CD4-positive, alpha-beta T cell treated with Interleukin-21 for 1 hour (primary cell): ENCODE measurements at regions not wholly inside any gene's neighbourhood (a gene's known extent, or its start where the extent isn't known, plus 50 kb on each side); places are given as distances from the start of the nearest gene placed in this dataset.
"Not testable (repeated sequence)": the region's sequence is repeated elsewhere in the genome, so short reads cannot be mapped to it uniquely, and the experiment has no call there.

Source experiments
- DNase-seq: peaks from one replicate; pipeline ENCODE4 v3.0.0-alpha.2; 2020

DNA sequence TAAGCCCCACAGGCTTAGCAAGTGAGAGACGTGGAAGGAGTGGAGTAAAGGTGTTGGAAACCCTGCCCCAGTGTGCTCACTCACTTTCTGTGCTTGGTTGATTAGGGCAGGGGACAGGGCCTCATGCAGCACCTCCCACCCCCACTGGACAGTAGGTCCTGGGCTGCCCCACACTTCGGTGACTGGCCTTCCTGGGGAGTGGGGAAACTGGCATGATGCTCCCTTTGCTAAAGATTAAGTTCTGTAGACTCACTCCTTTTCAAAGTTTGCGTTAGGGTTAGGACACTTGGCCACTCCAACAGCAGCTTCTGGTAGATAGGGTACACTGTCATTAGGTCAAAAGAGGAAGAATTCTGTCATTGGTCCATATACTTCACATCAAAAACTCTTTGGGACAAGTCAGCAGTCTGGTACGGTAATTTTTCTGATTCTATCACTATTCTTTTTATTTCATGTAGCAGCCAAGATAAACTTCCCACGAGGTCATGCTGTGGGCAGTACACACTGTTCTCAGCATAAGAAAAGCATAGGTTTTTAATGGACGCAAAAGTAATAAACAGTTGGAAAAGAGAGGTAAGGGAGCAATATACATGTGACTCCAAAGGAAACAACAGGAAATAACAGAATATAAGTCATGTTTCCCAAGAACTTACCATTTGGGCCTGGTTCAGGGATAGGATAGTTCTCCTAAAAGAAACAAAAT, 106.6 kb upstream of the TERB2 start:
- not testable (repeated sequence) for DNase-seq

- DNase-seq = peak; percentile 67
Measured at GRCh38 chr15:44853304-44853950, 103.1 kb upstream of the TERB2 start.

- DNase-seq = not testable (repeated sequence)
Measured at GRCh38 chr15:44854696-44855095, 101.8 kb upstream of the TERB2 start.

DNA sequence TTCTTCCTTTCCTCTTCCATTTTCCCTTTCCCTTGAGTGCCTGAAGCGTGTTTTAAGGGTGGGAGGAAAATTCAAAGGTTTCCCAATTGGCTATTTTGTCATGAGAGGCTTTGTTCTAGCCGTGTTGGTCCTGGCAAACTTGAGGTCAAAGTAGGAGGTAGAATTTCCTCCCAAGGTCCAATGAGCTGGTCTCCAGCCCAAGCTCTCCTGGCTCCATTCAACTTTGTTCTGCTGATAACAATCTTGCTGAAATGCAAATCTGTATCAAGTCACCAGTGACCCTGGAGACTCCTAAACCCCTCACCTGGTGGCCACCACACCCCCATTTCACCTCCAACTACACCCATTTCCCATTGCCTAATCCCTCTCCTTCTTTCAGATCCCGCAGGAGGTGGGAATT, 100.2 kb upstream of the TERB2 start:
- not testable (repeated sequence) for DNase-seq

GRCh38 chr15:44857164-44857710, 99.2 kb upstream of the TERB2 start:
- not testable (repeated sequence) for DNase-seq

GRCh38 chr15:44859088-44859487, 97.4 kb upstream of the TERB2 start:
- DNase-seq = not testable (repeated sequence)

- DNase-seq = not testable (repeated sequence)
Measured at GRCh38 chr15:44860168-44860567, 96.3 kb upstream of the TERB2 start.

GRCh38 chr15:44861439-44861910, 95.0 kb upstream of the TERB2 start:
- no peak for DNase-seq

- no peak for DNase-seq
Measured at GRCh38 chr15:44861917-44862316, 94.6 kb upstream of the TERB2 start.

GRCh38 chr15:44862866-44863265, 93.6 kb upstream of the TERB2 start:
- DNase-seq = not testable (repeated sequence)

DNA sequence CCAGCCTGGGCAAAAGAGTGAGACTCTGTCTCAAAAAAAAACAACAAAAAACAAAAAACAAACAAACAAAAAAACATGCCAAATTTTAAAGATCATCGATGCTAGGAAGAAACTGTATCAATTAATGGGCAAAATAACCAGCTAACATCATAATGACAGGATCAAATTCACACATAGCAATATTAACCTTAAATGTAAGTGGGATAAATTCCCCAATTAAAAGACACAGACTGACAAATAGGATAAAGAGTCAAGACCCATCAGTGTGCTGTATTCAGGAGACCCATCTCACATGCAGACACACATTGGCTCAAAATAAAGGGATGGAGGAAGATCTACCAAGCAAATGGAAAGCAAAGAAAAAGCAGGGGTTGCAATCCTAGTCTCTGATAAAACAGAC, 88.4 kb upstream of the TERB2 start:
- not testable (repeated sequence) for DNase-seq

DNA sequence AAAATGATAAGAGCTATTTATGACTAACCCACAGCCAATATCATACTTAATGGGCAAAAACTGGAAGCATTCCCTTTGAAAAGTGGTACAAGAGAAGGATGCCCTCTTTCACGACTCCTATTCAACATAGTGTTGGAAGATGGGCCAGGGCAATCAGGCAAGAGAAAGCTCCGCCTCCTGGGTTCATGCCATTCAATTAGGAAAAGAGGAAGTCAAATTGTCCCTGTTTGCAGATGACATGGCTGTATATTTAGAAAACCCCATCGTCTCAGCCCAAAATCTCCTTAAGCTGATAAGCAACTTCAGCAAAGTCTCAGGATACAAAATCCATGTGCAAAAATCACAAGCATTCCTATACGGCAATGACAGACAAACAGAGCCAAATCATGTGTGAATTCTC, 86.4 kb upstream of the TERB2 start:
- not testable (repeated sequence) for DNase-seq

- no peak for DNase-seq
Measured at GRCh38 chr15:44873103-44873502, 83.4 kb upstream of the TERB2 start.

GRCh38 chr15:44879066-44879465, 77.4 kb upstream of the TERB2 start:
- DNase-seq = no peak

DNA sequence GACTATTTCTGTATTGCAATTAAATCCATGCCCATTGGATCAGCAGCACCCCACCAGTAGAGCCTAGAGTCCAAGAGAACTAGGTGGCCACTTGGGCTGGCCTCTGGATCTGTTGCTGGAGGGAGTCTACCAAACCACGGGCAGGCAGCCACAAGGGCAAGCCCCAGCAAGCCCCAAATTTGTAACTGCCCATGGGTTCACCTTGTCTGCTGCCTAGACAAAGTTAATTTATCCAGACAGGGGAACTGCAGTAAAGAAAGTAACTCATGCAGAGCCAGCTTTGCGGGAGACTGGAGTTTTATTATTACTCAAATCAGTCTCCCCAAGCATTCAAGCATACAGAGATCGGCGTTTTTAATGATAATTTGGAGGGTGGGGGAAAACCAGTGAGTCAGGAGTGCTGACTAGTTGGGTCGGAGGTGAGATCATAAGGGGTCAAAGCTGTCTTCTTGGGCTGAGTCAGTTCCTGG, 74.0 kb upstream of the TERB2 start:
- no peak for DNase-seq

DNA sequence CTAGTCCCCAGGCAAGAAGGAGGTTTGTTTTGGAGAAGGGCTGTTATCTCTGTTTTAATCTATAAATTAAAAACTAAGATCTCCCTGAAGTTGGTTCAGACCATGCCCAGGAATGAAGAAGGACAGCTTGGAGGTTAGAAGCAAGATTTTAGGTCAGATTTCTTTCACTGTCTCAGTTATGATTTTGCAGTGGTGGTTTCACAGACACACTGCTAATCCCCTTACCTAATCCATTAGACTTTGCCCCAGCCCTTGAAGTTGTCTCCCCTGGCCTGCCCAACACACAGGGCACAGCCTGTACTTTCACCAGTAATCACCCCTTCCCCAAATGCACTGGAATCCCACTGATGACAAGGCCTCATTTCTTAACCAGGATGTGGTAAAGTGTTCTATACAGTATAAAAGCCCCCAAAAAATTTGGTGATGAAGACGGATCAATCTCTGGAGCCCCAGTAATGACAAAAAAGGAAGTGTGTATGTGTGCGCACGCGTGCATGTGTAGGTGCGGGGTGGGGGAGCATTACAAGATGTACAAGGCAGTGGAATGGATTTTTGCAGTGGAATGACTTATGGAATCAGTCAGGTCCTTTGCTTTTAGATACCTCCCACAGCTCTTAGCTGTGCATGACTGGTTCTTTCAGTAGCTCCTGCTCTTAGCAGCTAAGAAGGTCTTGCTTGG, 73.1 kb upstream of the TERB2 start:
- DNase-seq = no peak

GRCh38 chr15:44898890-44899651, 57.4 kb upstream of the TERB2 start:
- not testable (repeated sequence) for DNase-seq

- not testable (repeated sequence) for DNase-seq
Measured at GRCh38 chr15:44899775-44900174, 56.7 kb upstream of the TERB2 start.

DNA sequence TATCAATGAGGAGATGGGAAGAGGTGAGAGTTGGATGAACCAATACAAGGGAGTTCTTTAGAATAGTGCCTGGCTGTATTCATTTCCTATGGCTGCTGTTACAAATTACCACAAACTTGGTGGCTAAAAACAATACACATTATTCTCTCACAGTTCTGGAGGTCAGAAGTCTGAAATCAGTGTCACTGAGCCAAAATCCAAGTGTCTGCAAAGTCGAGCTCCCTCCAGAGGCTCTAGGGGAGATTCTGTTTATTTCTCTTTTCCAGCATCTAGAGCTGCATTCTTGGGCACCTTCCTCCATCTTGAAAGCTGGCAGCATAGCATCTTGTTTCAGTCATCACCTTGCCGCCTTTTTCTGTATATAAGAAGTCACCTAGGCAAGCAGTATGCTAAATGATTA, 55.7 kb upstream of the TERB2 start:
- not testable (repeated sequence) for DNase-seq

DNA sequence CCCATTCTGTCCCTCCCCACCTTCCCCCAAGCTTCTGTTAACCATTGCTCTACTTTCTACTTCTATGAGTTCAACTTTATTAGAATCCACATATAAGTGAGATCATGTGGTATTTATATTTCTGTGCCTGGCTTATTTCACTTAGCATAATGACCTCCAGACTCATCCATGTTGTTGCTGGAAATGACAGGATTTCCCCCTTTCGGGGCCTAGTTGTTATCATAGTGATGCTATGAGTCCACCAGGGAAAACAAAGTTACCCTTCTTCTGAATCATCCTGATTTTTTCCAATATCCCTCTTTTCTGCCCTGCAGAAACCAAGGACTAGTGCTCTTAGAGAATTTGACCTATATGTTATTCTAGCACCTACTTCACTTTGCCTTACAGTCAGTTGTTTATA, 53.2 kb upstream of the TERB2 start:
- not testable (repeated sequence) for DNase-seq

GRCh38 chr15:44904651-44905340, 51.7 kb upstream of the TERB2 start:
- not testable (repeated sequence) for DNase-seq
